K562 (cell line): ENCODE measurements at regions not wholly inside any gene's neighbourhood (a gene's known extent, or its start where the extent isn't known, plus 50 kb on each side); places are given as distances from the start of the nearest gene placed in this dataset.
A peak's percentile ranks its signal among the peaks of the same experiment; 100 is the strongest.

Experiments used
- ATAC-seq: fragments of 200-7000 bp; cut with Tn5 transposase; 3 replicates; pipeline ENCODE4 v1.9.1; 2020; ENCODE audit warnings: moderate library complexity
- BruUV-seq: library from RNA; stranded (reverse); fragments of 400-500 nt; replicated peaks from 2 replicates; lab custom pipeline; 2021; lab: Mats Ljungman, UMichigan
- CTCF ChIA-PET: fragments of 300-600 bp; formaldehyde crosslinking; extraction: SDS; loops from one replicate; lab custom pipeline; 2021; ENCODE audit warnings: low intra/inter-chr PET ratio; lab: Yijun Ruan, JAX
- POLR2A ChIA-PET: fragments of 300-600, 350-650 bp; sonication (Branson Sonifier 250); formaldehyde crosslinking; extraction: SDS; loops from one replicate; lab custom pipeline; 2021; ENCODE audit warnings: antibody characterized with exemption, inconsistent platforms; lab: Yijun Ruan, JAX
- DNase-seq, 4 experiments: peaks; one replicate each; pipeline versions ENCODE4 v3.0.0 to v3.0.0-alpha.2; 2011 to 2018; ENCODE audit warnings: low spot score in 3 of 4, mixed read lengths in 3 of 4; ENCODE audit errors: extremely low read depth in 1 of 4
- FAIRE-seq: peaks from 2 replicates; lab custom pipeline; 2011; peaks lifted over from hg19 to GRCh38; lab: Jason Lieb, UNC
- H2AFZ ChIP-seq: 2 replicates; pipeline ENCODE4 v1.6.0; 2011; ENCODE audit warnings: low read depth, low read length, control low read depth, inconsistent platforms
- H3K27ac ChIP-seq: fragments of 200-600 bp; 3 replicates; pipeline ENCODE4 v1.8.0; 2011; ENCODE audit warnings: low read depth, mild to moderate bottlenecking, control low read depth, inconsistent platforms, low read length, moderate library complexity, mixed read lengths; ENCODE audit errors: extremely low read depth
- H3K27me3 ChIP-seq, 2 experiments: fragments of 300-600 bp in 1 of 2; 2 replicates in 1 of 2; 3 replicates in 1 of 2; pipeline versions ENCODE4 v1.6.0 to v1.8.0; 2011; ENCODE audit warnings: inconsistent platforms in 2 of 2, low read length in 2 of 2, mild to moderate bottlenecking in 1 of 2, mixed read lengths in 1 of 2, moderate library complexity in 1 of 2; ENCODE audit not compliant: control insufficient read depth in 2 of 2, insufficient read depth in 2 of 2
- H3K36me3 ChIP-seq: fragments of 300-600 bp; 3 replicates; pipeline ENCODE4 v1.8.0; 2011; ENCODE audit warnings: mild to moderate bottlenecking, low read length, inconsistent platforms; ENCODE audit not compliant: control insufficient read depth, insufficient read depth
- H3K4me1 ChIP-seq, 2 experiments: fragments of 200-600 bp in 1 of 2; replicated peaks in 1 of 2; 2 replicates in 1 of 2; 3 replicates in 1 of 2; pipeline versions ENCODE4 v1.5.1 to v1.8.0; 2011; ENCODE audit warnings: inconsistent platforms in 2 of 2, low read length in 2 of 2, mild to moderate bottlenecking in 1 of 2, mixed read lengths in 1 of 2, moderate library complexity in 1 of 2; ENCODE audit not compliant: control insufficient read depth in 2 of 2, insufficient read depth in 2 of 2
- H3K4me2 ChIP-seq: 2 replicates; pipeline ENCODE4 v1.6.1; 2011; ENCODE audit warnings: low read length, control low read depth, inconsistent platforms, mixed read lengths; ENCODE audit not compliant: insufficient read depth
- H3K4me3 ChIP-seq: fragments of 200-600 bp; sonication (generic), shearing (Covaris generic); 2 replicates; pipeline ENCODE4 v1.5.1; 2016; ENCODE audit warnings: control low read depth, inconsistent platforms
- H3K79me2 ChIP-seq: fragments of 200-600 bp; 3 replicates; pipeline ENCODE4 v1.8.0; 2011; ENCODE audit warnings: low read length, inconsistent platforms; ENCODE audit not compliant: control insufficient read depth, insufficient read depth
- H3K9ac ChIP-seq, 2 experiments: 2 replicates each; pipeline versions ENCODE4 v1.6.0 to v1.6.1; 2011; ENCODE audit warnings: low read depth in 2 of 2, low read length in 2 of 2, control low read depth in 1 of 2, inconsistent platforms in 1 of 2, mild to moderate bottlenecking in 1 of 2, mixed read lengths in 1 of 2; ENCODE audit not compliant: insufficient read depth in 1 of 2
- H3K9me1 ChIP-seq: one replicate; pipeline ENCODE4 v1.6.0; 2011; ENCODE audit warnings: inconsistent platforms, mild to moderate bottlenecking, low read length, moderate library complexity; ENCODE audit not compliant: control insufficient read depth, insufficient read depth
- H3K9me3 ChIP-seq: replicated peaks from 2 replicates; pipeline ENCODE4 v1.5.1; 2011; ENCODE audit warnings: low read depth, low read length, inconsistent platforms; ENCODE audit not compliant: control insufficient read depth, insufficient read depth
- H4K20me1 ChIP-seq: replicated peaks from 2 replicates; pipeline ENCODE4 v1.6.1; 2011; ENCODE audit warnings: low read length, inconsistent platforms, mixed read lengths; ENCODE audit not compliant: control insufficient read depth, insufficient read depth
- ATF3 ChIP-seq, 2 experiments: fragments of 450-650 bp in 1 of 2; sonication (generic) in 1 of 2; formaldehyde crosslinking in 1 of 2; IDR thresholded peaks in 1 of 2; conservative IDR thresholded peaks in 1 of 2; 2 replicates each; pipeline versions ENCODE4 v1.6.1 to v1.8.1; 2016 to 2023; ENCODE audit warnings: mild to moderate bottlenecking in 2 of 2, moderate library complexity in 2 of 2, inconsistent platforms in 1 of 2, missing genetic modification reagents in 1 of 2
- HMGN3 ChIP-seq: IDR thresholded peaks from 2 replicates; pipeline ENCODE4 v1.6.1; 2011; ENCODE audit warnings: borderline replicate concordance, low read depth, mild to moderate bottlenecking, mixed read lengths, low read length; ENCODE audit not compliant: insufficient read length; ENCODE audit errors: extremely low read depth
- HSF4 ChIP-seq: fragments of 250-450 bp; sonication (Bioruptor Pico); IDR thresholded peaks from 2 replicates; pipeline ENCODE4 v2.1.2; 2022; ENCODE audit warnings: mild to moderate bottlenecking, moderate library complexity, borderline replicate concordance
- RFX5 ChIP-seq: IDR thresholded peaks from 2 replicates; pipeline ENCODE4 v1.6.1; 2011; ENCODE audit warnings: low read depth, mild to moderate bottlenecking, improper control_type of control experiment, low read length
- WGBS: fragments of 100-300 bp; shearing (Covaris generic); methylation state at CpG from one replicate; pipeline ENCODE4 v1.1.6; 2016; ENCODE audit warnings: low coverage, mixed read lengths; ENCODE audit not compliant: insufficient coverage; ENCODE audit errors: missing lambda C conversion rate; 5-methylcytosine and 5-hydroxymethylcytosine counted together
- in situ Hi-C: fragments of 300-500 bp; cut with MboI; formaldehyde crosslinking; loops from 4 replicates; pipeline ENCODE4 v1.15.0; 2018; ENCODE audit warnings: inconsistent platforms, mixed read lengths
- intact Hi-C: fragments of 100-400 bp; cut with micrococcal nuclease; formaldehyde crosslinking; loops from 2 replicates; pipeline ENCODE4 v1.14.2; 2022

GRCh38 chr7:68272507-68272906, 1275.9 kb downstream of the TYW1 start:
- ATAC-seq (no peak), FAIRE-seq (no peak), DNase-seq (no peak)
- peak; percentile 46; the same call in 1 of the 2 replicates for TF ChIP-seq ATF3 (IDR thresholded peaks at IDR 0.05)
- TF ChIP-seq ATF3 (CRISPR knock-in tag; conservative IDR thresholded peaks at IDR 0.05), result no peak
- TF ChIP-seq HSF4, result no peak
- BruUV-seq, result no TSS peak
- intact Hi-C loops (no loop called here), in situ Hi-C loops (no loop called here)
- Histone ChIP-seq H3K4me3 (no peak overlapping the region), H3K4me2 (no peak overlapping the region), H3K27me3 (no peaks in the 10 kb centered on the region), H3K79me2 (no peaks in the 10 kb centered on the region), H3K27ac (no peak overlapping the region), H3K4me1 (no peaks in the 10 kb centered on the region), H3K9me3 (no peaks in the 10 kb centered on the region), H3K9ac (no peak overlapping the region), H3K9me1 (no peaks in the 10 kb centered on the region), H3K36me3 (no peaks in the 10 kb centered on the region), H2AFZ (no peak overlapping the region), H4K20me1 (no peaks in the 10 kb centered on the region)
- ChIA-PET POLR2A (no interaction called here), CTCF (no interaction called here)
- 4% methylated on average over 1 of the region's 1 CpG for WGBS

GRCh38 chr7:68276725-68277124, 1280.1 kb downstream of the TYW1 start:
- in situ Hi-C loops, result no loop called here
- H3K9me1 ChIP-seq, result no peaks in the 10 kb centered on the region
- POLR2A ChIA-PET, result no interaction called here
- no peak overlapping the region for H2AFZ ChIP-seq
- CTCF ChIA-PET, result no interaction called here
- no peaks in the 10 kb centered on the region for H3K4me1 ChIP-seq
- FAIRE-seq, result no peak
- ATAC-seq, result no peak
- no peak overlapping the region for H3K9ac ChIP-seq
- no peaks in the 10 kb centered on the region for H3K36me3 ChIP-seq
- no peak overlapping the region for H3K4me3 ChIP-seq
- WGBS, result 0% methylated on average over 7 of the region's 7 CpGs
- H3K27ac ChIP-seq, result no peak overlapping the region
- no peaks in the 10 kb centered on the region for H3K9me3 ChIP-seq
- intact Hi-C loops, result no loop called here
- peaks cover 0 to 6% of the 10 kb centered on the region in 2 experiments; a peak in 1 of 5 replicates for H3K27me3 ChIP-seq
- no peaks in the 10 kb centered on the region for H4K20me1 ChIP-seq
- no TSS peak for BruUV-seq
- no peaks in the 10 kb centered on the region for H3K79me2 ChIP-seq
- no peak for TF ChIP-seq RFX5
- no peak for TF ChIP-seq HMGN3
- TF ChIP-seq, all 486 proteins: peak for 0
- H3K4me2 ChIP-seq, result no peak overlapping the region
- DNase-seq, result no peak
